GM21526 (cell line): ENCODE measurements at regions not wholly inside any gene's neighbourhood (a gene's known extent, or its start where the extent isn't known, plus 50 kb on each side); places are given as distances from the start of the nearest gene placed in this dataset.

ENCODE experiments used
- ATAC-seq: cut with Tn5 transposase; IDR thresholded peaks from one replicate; pipeline ENCODE4 v1.9.1; 2021; ENCODE audit warnings: moderate library complexity; ENCODE audit not compliant: unreplicated experiment, low FRiP score

- ATAC-seq = no peak
These were observed 926.8 kb downstream of the BCL11B start for GRCh38 chr14:98345161-98345560.

DNA sequence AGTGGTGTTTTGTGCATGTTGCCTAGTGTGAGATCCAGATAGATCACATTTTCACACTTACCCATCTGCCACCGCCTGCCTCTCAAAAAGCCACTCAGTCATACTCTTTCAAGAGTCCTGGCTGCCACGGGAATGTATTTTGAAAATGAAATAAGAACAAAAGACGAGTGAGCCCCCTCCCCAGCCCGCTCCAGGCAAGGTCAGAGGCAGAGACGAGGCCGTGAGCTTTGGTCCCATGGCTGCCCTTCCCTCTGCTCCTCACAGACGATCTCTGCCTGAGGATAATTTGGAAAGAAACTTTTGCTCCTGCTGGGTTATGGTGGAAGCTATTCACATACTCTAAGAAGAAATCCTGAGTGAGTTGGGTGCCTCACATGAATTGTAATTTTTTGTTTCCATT, 924.3 kb downstream of the BCL11B start:
- ATAC-seq = no peak

- ATAC-seq = no peak
These were observed 923.5 kb downstream of the BCL11B start for GRCh38 chr14:98348505-98348904.

GRCh38 chr14:98350213-98350612, 921.8 kb downstream of the BCL11B start:
- no peak for ATAC-seq

GRCh38 chr14:98364961-98365360, 907.0 kb downstream of the BCL11B start:
- no peak for ATAC-seq

GRCh38 chr14:98366429-98366828, 905.6 kb downstream of the BCL11B start:
- ATAC-seq = no peak

GRCh38 chr14:98368221-98368620, 903.8 kb downstream of the BCL11B start:
- no peak for ATAC-seq

DNA sequence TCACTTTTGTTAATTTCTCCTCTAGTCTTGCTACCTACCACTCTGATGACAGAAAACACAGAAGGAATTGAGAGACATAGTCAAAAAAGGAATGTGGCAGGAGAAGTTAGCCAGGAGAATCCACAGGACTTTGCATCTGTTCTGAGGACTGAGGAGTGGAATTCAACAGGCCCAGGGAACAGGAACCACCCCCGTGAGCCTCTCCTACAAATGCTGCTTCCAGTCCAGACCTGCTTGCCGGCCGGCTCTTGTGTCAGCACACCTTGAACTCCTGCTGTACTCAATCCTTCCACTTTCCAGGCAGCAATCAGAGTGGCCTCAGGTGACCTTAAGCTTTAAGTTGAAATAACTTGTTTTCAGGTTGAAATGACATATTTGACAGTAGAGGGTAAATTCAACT, 903.1 kb downstream of the BCL11B start:
- ATAC-seq = no peak

DNA sequence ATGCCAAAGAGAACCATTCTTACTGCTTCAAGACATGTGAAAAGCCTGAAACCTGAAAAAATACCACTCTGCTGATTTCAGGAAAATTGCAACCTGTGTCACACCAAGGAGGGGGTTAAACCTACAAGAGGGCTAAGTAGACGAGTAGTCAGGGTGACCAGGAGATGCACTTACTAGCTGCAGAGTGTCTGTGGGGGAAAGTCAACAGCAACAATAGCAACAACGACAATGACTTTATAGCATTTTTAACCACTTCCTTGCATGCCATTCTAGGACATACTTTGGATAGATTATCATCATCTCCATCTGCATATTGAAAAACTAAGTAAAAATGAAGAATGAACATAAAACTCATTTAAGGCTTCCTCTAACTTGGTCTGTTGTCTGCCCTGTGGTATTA, 902.7 kb downstream of the BCL11B start:
- no peak for ATAC-seq

DNA sequence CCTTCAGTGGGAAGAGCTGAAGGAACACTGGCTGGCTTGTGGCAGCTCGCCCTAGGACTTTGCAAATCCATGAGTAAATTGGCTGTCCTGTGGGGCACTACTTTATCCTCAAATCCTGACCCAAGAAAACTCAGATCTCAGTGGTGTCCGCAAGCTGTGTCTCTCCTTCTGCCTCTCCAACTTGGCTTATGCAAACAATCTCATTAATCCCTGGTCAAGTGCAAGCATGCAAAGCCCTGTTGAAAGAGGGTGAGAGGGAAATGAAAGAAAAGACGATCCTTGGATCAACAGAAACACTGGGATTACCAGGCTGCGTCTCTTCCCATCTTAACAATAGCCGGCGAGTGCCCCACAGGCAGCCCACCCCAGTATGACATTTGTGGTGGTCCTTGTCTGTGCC, 901.6 kb downstream of the BCL11B start:
- no peak for ATAC-seq

GRCh38 chr14:98371141-98371540, 900.9 kb downstream of the BCL11B start:
- no peak for ATAC-seq

DNA sequence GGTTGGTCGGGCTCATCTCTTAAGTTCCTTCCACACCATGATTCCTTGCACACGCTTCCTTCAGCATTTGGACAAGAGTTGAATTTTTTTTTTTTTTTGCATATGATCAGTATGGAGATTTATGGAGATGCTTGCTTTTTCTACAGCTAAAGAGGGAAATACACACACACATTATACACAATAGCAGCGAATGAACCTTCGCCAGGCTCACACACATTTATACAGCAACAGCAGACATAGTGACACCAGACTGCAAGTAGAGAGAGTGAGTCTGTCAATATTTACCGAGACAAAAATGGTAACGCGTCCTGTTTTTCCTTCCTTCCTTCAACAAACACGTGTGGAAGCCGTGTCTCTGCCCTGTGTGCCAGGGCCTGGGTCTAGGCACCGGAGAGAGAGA, 897.9 kb downstream of the BCL11B start:
- ATAC-seq = no peak

- ATAC-seq = no peak
These were observed 896.4 kb downstream of the BCL11B start for GRCh38 chr14:98375566-98375965.

- ATAC-seq = no peak
These were observed 892.2 kb downstream of the BCL11B start for GRCh38 chr14:98379830-98380229.

DNA sequence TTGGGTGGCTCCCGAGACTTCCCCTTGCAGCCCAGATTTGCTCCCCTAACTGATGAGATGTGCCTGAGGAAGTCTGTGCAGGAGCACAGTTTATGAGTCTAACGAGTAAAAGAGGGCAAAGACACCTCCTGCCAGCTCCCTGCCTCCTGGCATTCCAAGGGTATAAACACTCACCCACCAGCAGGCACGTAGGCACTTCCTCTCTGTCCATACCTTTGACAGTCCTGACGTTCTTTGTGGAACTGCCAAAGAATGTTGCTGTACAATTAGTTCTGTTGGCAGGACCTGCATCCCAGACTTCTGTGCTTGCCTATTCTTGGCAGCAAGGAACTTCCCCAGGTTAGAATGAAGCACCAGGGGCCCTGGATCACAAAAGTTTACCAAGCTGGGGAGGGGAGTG, 889.3 kb downstream of the BCL11B start:
- no peak for ATAC-seq

- no peak for ATAC-seq
These were observed 886.1 kb downstream of the BCL11B start for GRCh38 chr14:98385851-98386250.

DNA sequence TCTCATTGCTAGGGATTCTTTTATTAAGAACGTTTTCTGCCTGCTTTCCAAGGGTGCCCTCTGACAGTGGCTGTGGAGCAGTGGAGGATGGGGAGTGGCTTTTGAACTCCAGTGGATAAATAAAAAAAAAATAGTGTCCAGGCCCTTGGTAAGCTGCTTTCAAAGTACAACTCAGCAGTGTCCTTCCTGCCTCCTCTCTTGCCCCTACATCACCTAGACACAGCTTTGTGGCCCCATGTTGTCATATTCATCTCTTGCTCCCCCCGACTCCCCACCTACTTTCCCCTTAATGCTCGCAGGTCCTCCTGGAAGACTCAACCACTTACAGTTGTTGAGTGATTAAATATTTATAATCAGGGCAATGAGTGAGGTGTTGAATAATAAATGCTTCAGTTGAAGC, 880.9 kb downstream of the BCL11B start:
- no peak for ATAC-seq

DNA sequence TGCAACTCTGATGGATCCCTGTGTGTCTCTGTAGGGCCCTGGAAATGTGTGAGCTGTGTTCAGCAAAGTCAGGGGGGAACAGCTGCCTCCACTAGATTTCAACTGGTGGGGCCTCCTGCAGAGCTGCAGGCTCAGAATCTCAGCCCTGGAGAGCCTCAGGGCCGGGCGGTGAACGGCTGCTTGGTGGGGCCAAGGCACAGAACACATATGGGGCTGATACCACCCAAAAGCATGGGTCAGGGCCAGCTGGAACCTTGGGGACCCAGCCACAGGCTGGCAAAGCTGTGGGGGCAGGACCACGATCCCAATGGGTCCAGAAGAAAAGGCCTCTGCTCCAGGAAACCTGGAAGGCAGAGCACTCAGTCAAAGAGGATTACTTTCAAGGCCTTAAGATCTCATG, 878.5 kb downstream of the BCL11B start:
- ATAC-seq = no peak

DNA sequence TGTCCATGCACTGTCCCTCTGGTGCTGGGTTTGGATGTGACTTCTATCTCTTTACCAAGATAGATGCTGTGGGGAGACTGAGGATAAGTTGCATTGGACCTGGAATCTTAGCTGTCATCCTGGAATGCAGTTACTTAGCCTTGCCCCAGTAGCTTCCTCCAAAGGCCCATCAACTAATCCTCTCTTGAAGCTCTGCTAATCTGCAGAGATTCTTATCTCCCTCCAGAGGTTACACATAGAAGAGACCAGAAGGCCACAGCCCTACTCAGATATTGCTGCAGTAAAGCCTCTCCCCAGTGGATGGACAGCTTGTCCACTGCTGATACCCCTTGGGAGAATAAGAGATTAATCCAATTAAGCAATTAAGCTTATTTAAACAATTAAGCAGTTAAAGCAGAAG, 867.2 kb downstream of the BCL11B start:
- no peak for ATAC-seq

DNA sequence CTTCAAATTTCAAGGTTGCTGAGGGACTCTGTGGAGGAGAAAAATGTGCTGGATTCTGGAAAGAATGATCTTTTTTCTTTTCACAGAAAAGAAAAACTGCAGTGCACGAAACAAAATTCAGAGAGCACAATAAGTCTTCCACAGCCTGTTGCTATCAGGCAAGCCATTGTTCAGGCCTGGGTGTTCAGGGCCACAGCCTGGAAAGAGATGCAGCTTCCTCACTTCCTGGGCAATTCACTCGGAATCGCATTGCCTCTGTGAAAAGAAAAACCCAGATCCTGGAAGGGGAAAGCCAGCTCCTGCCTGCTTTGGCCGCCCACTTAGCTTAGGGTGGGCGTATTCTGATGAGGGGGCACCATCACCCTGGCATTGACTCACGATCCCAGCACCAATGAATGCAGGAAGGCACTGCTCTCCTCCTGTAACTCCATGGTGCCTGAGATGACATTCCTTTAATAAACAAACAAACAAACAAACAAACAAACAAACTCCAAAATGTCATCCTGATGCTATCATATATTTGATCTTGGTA, 863.9 kb downstream of the BCL11B start:
- ATAC-seq = no peak

DNA sequence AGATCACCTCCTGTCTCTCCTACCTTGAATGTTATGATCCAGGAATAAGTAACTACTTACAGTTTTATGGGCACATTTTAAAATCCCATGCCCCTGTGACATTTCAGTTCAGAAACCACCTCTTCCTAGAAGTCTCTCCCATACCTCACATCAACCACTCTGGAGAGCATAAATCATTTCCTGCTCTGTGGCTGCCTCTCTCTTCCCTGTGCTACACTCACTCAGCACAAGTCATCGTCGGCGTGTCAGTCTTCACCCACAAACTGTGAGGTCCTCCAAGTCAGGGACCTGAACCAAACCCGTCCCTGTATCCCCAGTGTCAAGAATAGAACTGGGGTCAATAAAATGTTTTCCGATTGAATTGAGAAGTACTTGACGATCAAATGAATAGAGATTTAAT, 863.3 kb downstream of the BCL11B start:
- no peak for ATAC-seq

- no peak for ATAC-seq
These were observed 860.8 kb downstream of the BCL11B start for GRCh38 chr14:98411154-98411553.

DNA sequence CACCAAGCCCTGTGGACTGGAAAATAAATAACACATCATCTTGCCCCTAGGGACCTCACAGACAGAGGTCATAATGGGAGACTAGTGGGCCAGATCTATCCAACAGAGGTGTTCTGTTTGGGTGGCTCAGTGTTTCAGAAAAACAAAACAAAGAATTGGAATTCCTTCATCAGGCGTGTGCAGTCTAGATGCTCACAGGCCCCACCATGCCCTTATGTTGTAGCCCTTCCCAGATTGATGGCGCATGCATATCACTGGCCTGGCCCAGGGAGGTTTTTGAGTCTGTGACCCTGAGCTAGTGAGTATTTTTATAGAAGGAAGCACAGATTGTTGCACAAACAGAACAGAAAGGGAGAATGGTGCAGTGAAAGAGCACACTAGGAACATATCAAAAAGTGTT, 859.6 kb downstream of the BCL11B start:
- ATAC-seq = no peak
